AG04450 (cell line): ENCODE measurements at regions not wholly inside any gene's neighbourhood (a gene's known extent, or its start where the extent isn't known, plus 50 kb on each side); places are given as distances from the start of the nearest gene placed in this dataset.

ENCODE experiments used
- CTCF ChIA-PET: fragments of 300-600, 350-600 bp; formaldehyde crosslinking; extraction: SDS; loops from one replicate; lab custom pipeline; 2022; ENCODE audit warnings: antibody characterized with exemption, inconsistent platforms; lab: Charles Lee
- POLR2A ChIA-PET: fragments of 350-600 bp; formaldehyde crosslinking; extraction: SDS; loops from one replicate; lab custom pipeline; 2021; ENCODE audit warnings: antibody characterized with exemption, inconsistent platforms; lab: Yijun Ruan, JAX
- DNase-seq: peaks from one replicate; pipeline ENCODE4 v3.0.0-alpha.2; 2011; ENCODE audit warnings: low read depth, low spot score
- H3K27ac ChIP-seq: one replicate; pipeline ENCODE4 v1.5.1; 2012; ENCODE audit warnings: low read depth, low read length, control low read depth
- H3K27me3 ChIP-seq: one replicate; pipeline ENCODE4 v1.6.0; 2012; ENCODE audit warnings: low read length; ENCODE audit not compliant: control insufficient read depth, insufficient read depth
- H3K4me3 ChIP-seq: 2 replicates; pipeline ENCODE4 v1.5.1; 2011; ENCODE audit warnings: mild to moderate bottlenecking, low read depth, low read length, control low read depth
- H3K9me3 ChIP-seq: 2 replicates; pipeline ENCODE4 v1.5.1; 2012; ENCODE audit warnings: low read length; ENCODE audit not compliant: control insufficient read depth, insufficient read depth
- CTCF ChIP-seq: IDR thresholded peaks from 2 replicates; pipeline ENCODE4 v1.5.1; 2011; ENCODE audit warnings: low read depth, low read length, control low read depth, inconsistent platforms

DNA sequence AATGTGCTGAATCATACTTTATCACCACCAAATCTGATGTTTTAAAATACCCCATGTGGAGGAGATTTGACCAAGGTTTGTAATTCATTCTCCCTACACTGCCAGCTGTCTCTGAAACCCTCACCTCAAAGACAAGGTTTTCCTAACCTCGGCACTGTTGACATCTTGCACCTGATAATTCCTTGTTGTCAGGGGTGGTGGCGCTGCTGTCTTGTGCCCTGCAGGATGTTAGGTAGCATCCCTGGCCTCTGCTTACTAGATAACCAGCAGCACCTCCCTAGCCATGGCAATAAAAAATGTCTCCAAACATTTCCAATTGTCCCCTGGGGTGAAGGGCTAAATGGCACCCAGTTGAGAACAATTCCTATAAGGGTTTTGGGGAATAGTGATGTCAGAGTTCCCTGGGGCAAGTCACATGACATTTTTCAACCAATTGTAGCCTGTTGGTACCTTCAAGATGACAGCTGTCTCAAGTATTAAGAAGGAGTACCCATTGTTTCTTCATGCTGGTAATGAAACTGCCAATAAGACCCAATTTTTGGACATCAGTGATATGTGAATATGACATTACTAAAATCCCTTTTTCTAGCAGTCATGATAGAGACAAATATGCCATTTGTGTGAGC lies 160.6 kb upstream of the PLCXD3 start:
- ChIA-PET POLR2A (no interaction called here), CTCF (no interaction called here)

DNA sequence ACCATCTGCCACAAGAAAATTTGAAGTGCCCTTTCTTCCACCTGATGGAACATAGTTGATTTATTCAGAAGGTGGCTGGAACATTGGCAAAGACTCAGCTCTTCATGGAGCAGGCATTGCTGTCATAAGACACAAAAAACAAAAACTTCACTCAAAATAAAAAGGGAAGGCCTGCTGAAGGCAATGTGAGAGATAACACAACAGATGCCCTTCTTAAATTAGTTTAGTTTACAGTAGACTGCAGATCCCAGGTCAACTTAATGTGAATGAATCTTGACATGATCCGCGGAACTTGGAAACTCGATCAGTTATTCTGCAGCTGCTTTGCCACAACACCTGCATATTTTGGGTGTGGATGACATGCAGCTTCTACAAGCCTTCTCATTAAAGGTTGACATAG lies 159.8 kb upstream of the PLCXD3 start:
- ChIA-PET POLR2A (no interaction called here), CTCF (no interaction called here)
- no peak overlapping the region for H3K4me3 ChIP-seq
- no peak for TF ChIP-seq CTCF
- no peak overlapping the region for H3K27ac ChIP-seq
- H3K9me3 ChIP-seq: no peaks in the 10 kb centered on the region
- no peaks in the 10 kb centered on the region for H3K27me3 ChIP-seq
- no peak for DNase-seq

More for the DNA sequence above, 160.6 kb upstream of the PLCXD3 start:
- Histone ChIP-seq H3K27ac (no peak overlapping the region), H3K9me3 (no peaks in the 10 kb centered on the region), H3K4me3 (no peak overlapping the region), H3K27me3 (no peaks in the 10 kb centered on the region)
- TF ChIP-seq CTCF: no peak
- DNase-seq: no peak

- no peak for DNase-seq
- ChIA-PET POLR2A (no interaction called here), CTCF (no interaction called here)
- H3K27ac ChIP-seq: no peak overlapping the region
- no peak for TF ChIP-seq CTCF
- H3K4me3 ChIP-seq: no peak overlapping the region
- peaks cover 2% of the 10 kb centered on the region for H3K27me3 ChIP-seq
- H3K9me3 ChIP-seq: no peaks in the 10 kb centered on the region
Measured at GRCh38 chr5:41661254-41661653, 150.9 kb upstream of the PLCXD3 start.

DNA sequence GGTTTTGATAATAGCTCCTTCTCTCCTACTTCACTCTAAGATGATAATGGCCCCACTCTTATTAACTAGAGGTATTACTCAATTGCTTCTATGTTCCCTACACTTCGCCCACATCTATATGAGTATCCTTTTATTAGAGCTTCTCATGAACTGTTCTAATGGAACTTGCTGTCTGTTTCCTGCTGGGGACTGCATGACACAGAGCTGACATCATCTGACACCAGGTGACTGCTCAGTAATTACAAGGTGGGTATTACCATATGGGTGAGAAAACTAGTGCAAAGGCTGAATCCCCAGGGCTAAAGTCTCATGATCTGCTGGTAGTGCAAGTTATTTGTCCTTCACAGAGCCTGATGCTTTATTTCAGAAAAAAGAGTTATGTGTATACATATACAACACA lies 146.2 kb upstream of the PLCXD3 start:
- POLR2A ChIA-PET: no interaction called here
- DNase-seq: no peak
- TF ChIP-seq CTCF: no peak
- Histone ChIP-seq H3K9me3 (no peaks in the 10 kb centered on the region), H3K4me3 (no peak overlapping the region), H3K27me3 (no peaks in the 10 kb centered on the region), H3K27ac (no peak overlapping the region)
- CTCF ChIA-PET: interaction anchor here (1.1 kb wide), 1 partner anchor 187 kb away, joined by 3 read pairs; no protein-coding TSS in a partner anchor

DNA sequence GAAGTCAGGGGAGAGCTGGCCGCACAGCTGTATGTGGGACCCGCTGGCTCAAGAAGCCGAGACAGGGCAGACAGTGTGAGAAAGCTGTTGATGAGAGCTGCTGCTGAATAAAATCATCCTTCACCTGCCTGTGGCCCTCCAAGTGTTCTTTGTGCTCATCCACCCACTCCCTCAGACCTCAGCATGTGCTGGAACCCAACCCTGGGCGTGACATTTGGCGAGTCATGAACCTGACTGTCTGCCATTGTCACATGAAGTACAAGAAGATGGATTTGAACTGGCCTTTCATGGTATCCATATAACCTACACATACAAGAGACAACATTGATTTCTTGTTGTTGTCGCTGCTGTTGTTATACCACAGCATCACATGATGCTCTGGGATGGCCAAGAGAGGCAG lies 139.7 kb upstream of the PLCXD3 start:
- TF ChIP-seq CTCF: no peak
- Histone ChIP-seq H3K27ac (no peak overlapping the region), H3K27me3 (no peaks in the 10 kb centered on the region), H3K4me3 (no peak overlapping the region), H3K9me3 (no peaks in the 10 kb centered on the region)
- no peak for DNase-seq
- CTCF ChIA-PET: interaction anchor here (0.8 to 1.5 kb wide), 2 partner anchors 9 to 746 kb away, joined by 3 read pairs; no protein-coding TSS in a partner anchor
- POLR2A ChIA-PET: no interaction called here
